ENCODE measurements at regions not wholly inside any gene's neighbourhood (a gene's known extent, or its start where the extent isn't known, plus 50 kb on each side); places are given as distances from the start of the nearest gene placed in this dataset.
A peak's percentile ranks its signal among the peaks of the same experiment; 100 is the strongest.

DNA sequence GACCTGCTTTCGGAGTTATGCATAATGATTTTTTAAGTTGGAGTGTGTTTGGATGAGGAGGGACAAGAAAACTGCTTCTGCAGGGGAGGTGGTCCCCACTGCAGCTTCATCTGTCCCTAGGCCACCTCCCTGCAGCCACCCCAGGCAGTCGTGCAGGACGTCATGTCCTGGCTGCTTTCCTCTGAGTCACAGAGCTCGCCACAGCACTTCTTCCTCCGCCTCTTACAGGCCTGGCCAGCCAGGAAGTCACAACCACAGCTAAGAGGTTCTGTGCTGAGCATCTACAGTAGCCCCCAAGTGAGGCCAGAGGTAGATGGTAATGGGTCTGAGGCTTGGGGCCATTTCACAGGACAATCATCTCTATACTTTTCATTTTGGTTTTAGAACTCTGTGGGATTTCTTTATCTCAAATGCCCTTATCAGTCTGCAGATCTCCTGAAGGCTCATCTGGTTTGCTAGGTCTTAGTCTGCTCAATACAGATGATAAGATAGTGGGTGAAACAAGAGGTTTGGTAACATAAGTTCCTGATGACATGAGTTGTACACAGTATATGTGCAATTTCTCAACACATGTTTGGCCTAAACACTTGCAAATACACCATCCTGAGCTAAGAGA is 106.4 kb downstream of the ARF6 start:
- peak in 1 of 2 donors; percentile 57 for DNase-seq (ENCODE audit: low read depth in 2 of 2, low spot score in 1 of 2)

DNA sequence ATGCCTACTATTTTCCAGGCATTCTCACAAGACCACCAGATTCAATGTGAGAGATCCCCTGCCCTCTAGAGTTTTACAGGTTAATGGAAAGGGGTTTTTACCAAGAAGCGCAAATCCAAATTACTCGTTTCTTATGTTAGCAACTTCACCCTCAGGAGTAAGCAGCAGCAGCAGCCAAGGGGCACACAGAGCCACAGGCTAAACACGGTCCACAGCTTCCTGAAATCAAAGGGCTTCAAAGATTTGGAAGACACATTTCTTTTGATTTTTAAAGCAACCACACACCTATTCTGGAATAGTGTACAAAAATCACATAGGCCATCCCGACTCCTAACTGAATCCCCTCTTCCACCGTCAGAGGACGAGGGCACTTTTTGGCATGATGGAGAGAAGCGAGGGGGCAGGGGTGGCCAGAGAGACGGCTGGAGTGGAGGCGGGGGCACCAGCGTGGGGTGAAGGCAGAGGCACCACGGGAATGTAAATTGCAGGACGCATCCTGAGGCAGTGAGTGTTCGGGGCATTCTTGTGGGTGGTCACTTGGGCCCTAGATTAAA is 107.0 kb downstream of the ARF6 start:
- no peak for DNase-seq (ENCODE audit: low read depth in 2 of 2, low spot score in 1 of 2)

DNA sequence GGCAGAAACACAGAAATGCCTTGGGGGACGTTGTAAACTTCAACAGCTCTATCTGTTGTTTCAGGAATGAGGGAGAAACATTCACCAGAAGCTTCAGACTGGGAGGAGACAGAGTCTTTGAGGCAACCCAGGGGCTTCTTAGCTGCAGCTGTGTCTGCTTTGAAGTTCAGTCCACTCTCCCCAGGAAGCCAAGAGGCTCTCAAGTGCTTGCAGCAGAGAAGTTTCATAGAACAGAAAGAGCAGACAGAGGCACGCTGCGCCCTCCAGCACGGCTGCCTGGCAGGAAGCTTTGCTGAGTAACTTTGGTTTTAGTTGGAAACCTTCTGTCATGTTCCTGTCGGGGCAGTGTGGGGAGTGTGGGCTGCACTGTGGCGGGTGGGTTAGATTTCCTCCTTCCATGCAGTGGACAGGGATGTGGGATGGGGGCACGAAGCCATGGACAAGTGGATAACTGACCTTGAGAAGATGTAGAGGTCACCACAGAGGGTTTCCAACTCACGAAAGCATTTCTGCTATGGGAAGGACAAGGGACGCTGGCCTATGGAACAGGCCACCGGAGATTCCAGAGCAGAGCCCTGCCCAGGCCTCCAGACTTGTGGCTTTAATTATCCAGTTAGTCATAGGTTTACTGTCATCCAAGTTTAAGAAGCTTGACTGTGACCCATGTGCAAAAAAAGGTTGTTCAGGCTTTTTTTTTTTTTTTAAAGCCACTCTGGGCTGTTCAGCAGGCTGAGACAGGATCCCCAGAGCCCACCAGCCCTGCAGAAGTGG is 107.7 kb downstream of the ARF6 start:
- peak; percentile 47 to 61 for DNase-seq (ENCODE audit: low read depth in 2 of 2, low spot score in 1 of 2)

DNA sequence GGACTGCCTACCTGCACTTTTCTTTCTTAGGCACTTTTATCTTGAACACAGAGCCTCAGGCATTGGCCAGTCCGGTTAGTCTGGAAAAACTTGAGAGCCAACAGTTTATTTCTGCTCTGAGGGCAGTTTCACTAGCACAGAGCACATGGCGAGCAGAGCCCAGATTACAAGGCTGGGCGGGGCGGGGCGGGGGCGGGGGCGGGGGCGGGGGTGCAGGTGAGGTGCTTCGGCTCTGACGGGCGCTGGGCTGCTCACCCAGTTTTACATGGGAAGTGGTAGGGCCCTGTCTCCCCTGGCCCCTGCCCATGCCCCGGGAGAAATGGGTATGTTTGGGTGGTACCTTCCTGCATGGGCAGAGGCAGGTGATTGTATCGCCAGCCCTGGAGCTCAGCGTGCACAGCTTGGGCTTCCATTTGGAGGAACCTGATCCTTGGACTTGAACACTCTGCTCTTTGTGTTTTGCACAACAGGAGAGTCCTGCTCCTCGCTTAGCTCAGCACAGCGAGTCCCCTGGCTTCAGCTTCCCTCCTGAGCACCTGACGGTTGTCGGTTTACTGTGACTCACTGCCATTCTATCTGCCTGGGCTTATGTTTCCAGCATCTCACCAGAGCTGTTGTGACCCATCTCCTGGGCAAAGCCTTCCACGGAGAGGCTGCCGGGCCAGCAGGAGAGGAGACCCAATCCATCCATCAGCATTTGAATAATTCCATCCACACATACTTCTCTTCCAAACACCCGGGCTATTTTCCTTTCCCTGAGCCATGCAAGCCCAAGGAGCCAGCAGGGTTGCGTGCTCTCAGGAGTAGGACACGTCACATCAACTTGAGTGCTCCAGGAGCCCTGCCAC is 108.5 kb downstream of the ARF6 start:
- DNase-seq (ENCODE audit: low read depth in 2 of 2, low spot score in 1 of 2): peak in 1 of 2 donors; percentile 48

DNA sequence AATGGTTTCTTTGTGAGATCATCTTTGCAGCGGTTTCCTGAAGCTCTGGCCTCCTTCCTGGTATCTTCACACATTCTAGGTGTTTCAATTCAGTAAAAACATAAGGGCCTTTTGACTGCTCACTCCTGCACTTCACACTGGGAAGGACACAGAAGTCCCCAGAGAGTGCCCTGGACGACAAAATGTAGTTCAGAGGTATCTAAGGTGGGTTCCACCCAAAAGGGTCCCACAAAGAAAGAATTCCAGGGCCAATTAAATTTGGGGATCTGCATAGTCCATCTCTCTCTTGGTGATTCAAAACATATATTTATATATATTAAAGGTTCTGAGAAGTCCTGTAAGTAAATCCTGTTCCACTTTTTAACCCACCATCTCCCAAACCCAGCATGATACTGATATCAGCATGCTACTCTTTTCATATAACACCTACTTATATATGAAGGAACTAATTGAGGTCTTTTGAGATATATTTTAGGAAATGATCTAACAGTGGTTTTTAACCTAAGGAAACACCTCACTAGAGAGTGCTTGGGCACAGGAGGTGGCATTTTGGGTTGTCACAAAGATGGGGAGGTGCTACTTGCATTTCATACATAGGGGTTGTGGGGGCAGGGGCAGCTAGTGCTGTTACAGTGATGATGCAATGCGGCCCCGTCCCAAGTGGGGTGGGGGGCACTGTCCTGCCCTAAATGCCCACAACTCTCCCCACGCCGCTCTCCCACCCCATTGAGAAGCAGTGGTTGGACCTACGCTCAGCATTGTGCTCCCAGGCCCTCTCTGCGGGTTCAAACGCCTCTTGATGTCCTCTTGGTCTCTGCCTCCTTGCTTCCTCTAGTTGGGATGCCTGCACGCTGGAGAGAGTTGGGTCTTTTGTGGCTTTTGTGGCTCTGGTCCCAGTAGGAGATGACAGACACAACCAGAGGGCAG is 109.4 kb downstream of the ARF6 start:
- DNase-seq (ENCODE audit: low read depth in 2 of 2, low spot score in 1 of 2): peak in 1 of 2 donors; percentile 50

GRCh38 chr14:50002926-50003212 is 110.0 kb downstream of the ARF6 start:
- DNase-seq (ENCODE audit: low read depth in 2 of 2, low spot score in 1 of 2): no peak

GRCh38 chr14:50003213-50004021 is 110.5 kb downstream of the ARF6 start:
- DNase-seq (ENCODE audit: low read depth in 2 of 2, low spot score in 1 of 2): peak; percentile 45 to 59

- no peak for DNase-seq (ENCODE audit: low read depth in 2 of 2, low spot score in 1 of 2)
Observed at GRCh38 chr14:50006141-50006540, 110.2 kb downstream of the VCPKMT start.

DNA sequence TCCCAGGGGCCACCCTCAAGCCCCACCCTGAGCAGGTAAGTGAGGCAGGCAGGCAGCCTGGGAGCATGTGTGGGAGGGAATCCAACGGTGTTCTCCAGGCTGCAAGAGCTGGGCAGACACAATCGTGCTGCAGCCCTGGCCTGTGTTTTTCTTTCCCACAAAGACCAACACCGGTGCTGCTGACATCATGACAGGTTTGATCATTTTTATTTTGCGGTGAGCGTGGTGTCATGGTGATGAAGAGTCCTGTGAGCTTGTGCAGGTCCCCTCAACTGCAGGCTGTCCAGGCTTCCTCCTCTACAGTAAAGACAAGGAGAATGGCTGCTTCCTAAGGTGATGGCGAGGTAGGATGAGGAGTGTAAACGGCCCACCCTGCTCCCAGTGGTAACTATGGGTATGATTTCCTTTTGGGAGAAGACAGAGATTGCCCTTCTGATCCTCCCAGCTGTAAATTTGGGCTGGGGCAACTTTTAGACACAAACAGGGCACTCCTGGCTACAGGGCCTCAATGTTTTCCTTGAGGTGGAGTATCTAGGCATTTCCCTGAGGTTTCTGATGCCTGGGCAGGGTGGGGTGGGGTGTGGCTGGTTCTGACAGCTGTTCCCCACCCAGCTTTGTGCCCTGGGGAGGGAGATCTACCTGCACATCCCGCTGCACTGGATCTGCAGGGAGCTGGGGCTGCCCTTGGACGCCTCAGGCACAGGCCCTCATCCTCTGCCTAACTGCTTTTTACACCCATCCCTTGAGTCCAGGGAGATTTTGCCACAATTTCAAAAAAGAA is 109.1 kb downstream of the VCPKMT start:
- no peak for DNase-seq (ENCODE audit: low read depth in 2 of 2, low spot score in 1 of 2)

GRCh38 chr14:50008562-50008961 is 107.8 kb downstream of the VCPKMT start:
- DNase-seq (ENCODE audit: low read depth in 2 of 2, low spot score in 1 of 2): no peak

- DNase-seq (ENCODE audit: low read depth in 2 of 2, low spot score in 1 of 2): no peak
Observed at GRCh38 chr14:50008974-50009373, 107.4 kb downstream of the VCPKMT start.

GRCh38 chr14:50010752-50011151 is 105.6 kb downstream of the VCPKMT start:
- no peak for DNase-seq (ENCODE audit: low read depth in 2 of 2, low spot score in 1 of 2)

DNA sequence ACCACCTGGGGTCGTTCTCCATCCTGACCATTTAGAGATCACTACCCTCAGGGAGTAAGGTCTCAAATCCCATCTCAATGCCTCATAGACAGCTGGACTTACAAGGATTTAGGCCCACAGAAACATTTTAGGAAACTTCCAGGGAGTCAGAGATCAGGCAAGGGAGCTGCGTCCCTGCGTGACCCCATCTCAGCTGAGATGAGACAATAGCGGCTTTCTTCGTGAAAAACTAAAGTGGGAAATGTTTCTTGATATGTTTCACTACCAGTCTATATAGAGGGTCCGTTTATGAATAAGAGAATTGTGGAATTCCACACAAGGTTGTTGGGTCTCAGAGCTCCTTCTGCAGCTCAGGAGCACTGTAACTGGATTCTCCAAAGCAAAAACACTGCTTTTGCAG is 105.1 kb downstream of the VCPKMT start:
- DNase-seq (ENCODE audit: low read depth in 2 of 2, low spot score in 1 of 2): no peak

GRCh38 chr14:50012644-50013043 is 103.7 kb downstream of the VCPKMT start:
- no peak for DNase-seq (ENCODE audit: low read depth in 2 of 2, low spot score in 1 of 2)

- DNase-seq (ENCODE audit: low read depth in 2 of 2, low spot score in 1 of 2): no peak
Observed at GRCh38 chr14:50013198-50013918, 103.0 kb downstream of the VCPKMT start.

DNA sequence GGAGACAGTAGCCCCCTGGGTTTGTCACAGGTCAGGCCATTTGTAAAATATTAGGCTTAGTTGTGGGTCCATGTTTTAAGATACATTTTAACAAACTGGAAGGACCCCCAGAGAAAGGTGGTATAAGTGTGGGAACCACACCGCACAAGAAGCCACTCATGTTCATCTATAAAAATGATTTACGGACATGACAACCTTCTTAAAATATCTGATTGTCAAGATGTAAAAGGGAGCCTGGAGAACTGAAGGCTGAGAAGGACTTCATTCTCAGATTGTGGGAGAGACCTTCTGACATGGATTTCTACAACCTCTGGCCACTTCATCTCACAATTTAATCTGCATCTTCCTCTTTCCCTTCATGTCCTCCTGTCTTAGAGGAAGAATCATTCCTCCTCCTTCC is 102.4 kb downstream of the VCPKMT start:
- DNase-seq (ENCODE audit: low read depth in 2 of 2, low spot score in 1 of 2): no peak

DNA sequence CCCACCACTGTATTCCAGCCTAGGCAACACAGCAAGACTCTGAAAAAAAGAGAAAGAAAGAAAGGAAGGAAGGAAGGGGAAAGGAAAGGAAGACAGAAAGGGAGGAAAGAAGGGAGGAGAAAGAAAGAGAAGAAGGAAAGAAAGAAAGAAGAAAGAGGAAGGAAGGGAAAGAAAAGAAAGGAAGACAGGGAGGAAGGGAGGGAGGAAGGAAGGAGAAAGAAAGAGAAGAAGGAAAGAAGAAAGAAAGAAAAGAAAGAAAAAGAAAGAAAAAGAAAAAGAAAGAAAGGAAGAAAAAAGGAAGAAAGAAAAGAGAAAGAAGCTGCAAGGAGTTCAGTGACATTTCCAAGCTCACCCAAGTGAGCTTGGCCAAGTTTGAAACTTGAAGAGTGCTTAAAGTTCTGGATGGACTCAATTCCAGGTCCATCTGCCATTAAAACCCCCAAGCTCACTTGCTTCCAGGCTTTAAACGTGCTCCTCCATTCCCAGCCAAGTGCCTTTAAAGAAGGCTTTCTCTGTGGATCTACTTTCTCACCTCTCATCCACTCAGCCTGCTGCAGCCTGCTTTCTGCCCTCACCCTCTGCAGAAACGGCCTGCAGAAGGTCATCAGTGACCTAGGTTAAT is 101.5 kb downstream of the VCPKMT start:
- DNase-seq (ENCODE audit: low read depth in 2 of 2, low spot score in 1 of 2): no peak

DNA sequence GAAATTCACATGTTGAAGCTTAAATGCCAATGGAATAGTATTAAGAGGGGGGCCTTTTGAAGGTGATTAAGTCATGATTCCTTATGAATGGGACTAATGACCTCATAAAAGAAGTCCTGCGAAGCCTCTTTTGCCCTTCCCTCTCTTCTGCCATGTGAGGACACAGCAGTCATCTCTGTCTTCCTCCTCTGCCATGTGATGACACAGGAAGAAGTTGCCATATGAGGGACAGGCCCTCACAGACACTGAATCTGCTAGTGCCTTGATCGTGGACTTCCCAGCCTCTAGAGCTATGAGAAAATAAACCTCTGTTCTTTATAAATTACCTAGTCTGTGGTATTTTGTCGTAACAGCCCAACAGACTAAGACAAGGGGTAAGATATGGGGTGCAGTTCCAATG is 100.7 kb downstream of the VCPKMT start:
- DNase-seq (ENCODE audit: low read depth in 2 of 2, low spot score in 1 of 2): no peak
